22Rv1 (cell line): ENCODE measurements at regions not wholly inside any gene's neighbourhood (a gene's known extent, or its start where the extent isn't known, plus 50 kb on each side); places are given as distances from the start of the nearest gene placed in this dataset.

Experiments
- H3K27ac ChIP-seq: fragments of 450-650 bp; 2 replicates; pipeline ENCODE4 v1.5.1; 2017
- ZFX ChIP-seq: fragments of 450-650 bp; IDR thresholded peaks from 2 replicates; pipeline ENCODE4 v1.6.1; 2017; ENCODE audit warnings: antibody characterized with exemption, borderline replicate concordance
- TF ChIP-seq, protein P1 (sequence below): fragments of 450-650 bp; IDR thresholded peaks from 2 replicates; pipeline ENCODE4 v1.5.1; 2017; ENCODE audit warnings: mild to moderate bottlenecking

- TF ChIP-seq, protein P1, sequence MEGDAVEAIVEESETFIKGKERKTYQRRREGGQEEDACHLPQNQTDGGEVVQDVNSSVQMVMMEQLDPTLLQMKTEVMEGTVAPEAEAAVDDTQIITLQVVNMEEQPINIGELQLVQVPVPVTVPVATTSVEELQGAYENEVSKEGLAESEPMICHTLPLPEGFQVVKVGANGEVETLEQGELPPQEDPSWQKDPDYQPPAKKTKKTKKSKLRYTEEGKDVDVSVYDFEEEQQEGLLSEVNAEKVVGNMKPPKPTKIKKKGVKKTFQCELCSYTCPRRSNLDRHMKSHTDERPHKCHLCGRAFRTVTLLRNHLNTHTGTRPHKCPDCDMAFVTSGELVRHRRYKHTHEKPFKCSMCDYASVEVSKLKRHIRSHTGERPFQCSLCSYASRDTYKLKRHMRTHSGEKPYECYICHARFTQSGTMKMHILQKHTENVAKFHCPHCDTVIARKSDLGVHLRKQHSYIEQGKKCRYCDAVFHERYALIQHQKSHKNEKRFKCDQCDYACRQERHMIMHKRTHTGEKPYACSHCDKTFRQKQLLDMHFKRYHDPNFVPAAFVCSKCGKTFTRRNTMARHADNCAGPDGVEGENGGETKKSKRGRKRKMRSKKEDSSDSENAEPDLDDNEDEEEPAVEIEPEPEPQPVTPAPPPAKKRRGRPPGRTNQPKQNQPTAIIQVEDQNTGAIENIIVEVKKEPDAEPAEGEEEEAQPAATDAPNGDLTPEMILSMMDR = no peak
- no peak for TF ChIP-seq ZFX
- H3K27ac ChIP-seq = no peak overlapping the region
Observed at GRCh38 chr6:14209000-14209399, 91.4 kb downstream of the CD83 start.

GRCh38 chr6:14210077-14210476 is 92.5 kb downstream of the CD83 start:
- no peak for TF ChIP-seq ZFX
- TF ChIP-seq, protein P1 = no peak
- H3K27ac ChIP-seq = no peak overlapping the region

DNA sequence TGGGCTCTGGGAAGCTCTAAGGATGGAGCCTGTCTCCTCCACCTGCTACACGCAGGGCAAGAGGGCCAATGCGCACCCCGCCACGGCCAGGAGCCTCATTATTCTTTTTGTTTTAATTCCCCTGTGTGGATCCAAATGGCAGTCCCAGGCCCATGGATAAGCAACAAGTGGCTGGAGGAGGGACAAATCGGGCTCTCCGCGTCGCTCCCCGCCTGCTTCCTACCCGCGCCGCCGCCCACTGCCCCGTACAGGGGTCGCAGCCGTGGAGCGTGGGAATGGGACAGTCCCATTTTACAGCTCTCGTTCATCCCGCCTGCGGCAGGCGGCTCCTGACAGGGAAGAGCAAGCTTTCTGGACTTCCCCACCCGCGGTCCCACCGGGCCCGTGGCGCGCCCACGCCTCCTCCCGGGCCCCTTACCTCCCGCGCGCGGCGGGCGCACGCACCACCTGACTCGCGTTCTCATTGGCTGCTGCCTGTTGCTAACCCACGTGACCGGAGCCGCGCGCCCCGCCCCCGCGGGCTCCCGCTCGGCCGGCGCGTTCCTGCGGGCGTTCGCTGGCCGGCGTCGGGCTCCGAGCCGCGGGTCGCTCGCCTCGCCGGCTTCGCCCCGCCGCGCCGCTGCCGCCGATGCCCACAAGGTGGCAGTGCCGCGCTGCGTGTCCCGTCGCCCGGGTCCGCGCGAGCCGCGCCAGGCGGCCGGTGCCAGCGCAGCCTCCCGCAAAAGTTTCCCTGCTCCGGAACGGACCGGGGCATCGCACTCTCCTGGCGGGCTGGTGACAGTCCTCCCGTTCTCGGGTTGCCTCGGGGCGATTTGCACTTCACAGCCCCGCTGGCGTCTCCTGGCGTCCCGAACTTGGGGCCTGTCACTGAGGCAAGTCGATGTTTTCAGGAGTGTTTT is 93.3 kb downstream of the CD83 start:
- no peak overlapping the region for H3K27ac ChIP-seq
- TF ChIP-seq, protein P1 = peak; percentile 94
- TF ChIP-seq ZFX = no peak

GRCh38 chr6:14211562-14211942 is 94.0 kb downstream of the CD83 start:
- H3K27ac ChIP-seq = no peak overlapping the region
- TF ChIP-seq, protein P1 = 0 out of 2 replicates have a peak, but pooled peaks have one; percentile 42
- TF ChIP-seq ZFX = no peak

DNA sequence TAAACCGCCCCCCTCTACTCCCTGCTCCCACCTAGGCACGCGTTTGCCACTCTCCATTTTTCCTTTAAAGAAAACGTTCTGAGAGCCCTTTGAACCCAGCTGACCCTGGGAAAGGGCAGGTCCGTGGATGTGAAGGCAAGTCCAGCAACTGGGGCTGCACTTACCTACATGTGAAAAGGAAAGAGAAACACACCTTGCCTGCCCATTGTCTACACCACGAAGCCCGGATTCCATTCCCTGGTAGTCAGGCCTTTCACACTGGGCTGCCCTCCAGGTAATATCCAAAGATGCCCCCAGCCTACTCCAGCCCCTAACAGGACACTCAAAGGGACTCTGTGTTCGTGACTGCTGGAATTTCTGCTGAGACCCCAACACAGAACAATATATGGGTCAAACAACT is 94.4 kb downstream of the CD83 start:
- no peak overlapping the region for H3K27ac ChIP-seq
- TF ChIP-seq, protein P1 = no peak
- TF ChIP-seq ZFX = no peak

- H3K27ac ChIP-seq = no peak overlapping the region
- TF ChIP-seq, protein P1 = no peak
- no peak for TF ChIP-seq ZFX
Observed at GRCh38 chr6:14212632-14213031, 95.1 kb downstream of the CD83 start.

- TF ChIP-seq ZFX = no peak
- TF ChIP-seq, protein P1 = no peak
- no peak overlapping the region for H3K27ac ChIP-seq
Observed at GRCh38 chr6:14216946-14217684, 99.5 kb downstream of the CD83 start.
